Sigmoid colon (tissue), 3 donors: ENCODE measurements at regions not wholly inside any gene's neighbourhood (a gene's known extent, or its start where the extent isn't known, plus 50 kb on each side); places are given as distances from the start of the nearest gene placed in this dataset.

Experiments
- POLR2A ChIP-seq, 2 donors: fragments of 450-650 bp; IDR thresholded peaks; one replicate each; pipeline ENCODE4 v1.6.1; 2016; ENCODE audit warnings: antibody characterized with exemption in 2 of 2, mild to moderate bottlenecking in 2 of 2, moderate library complexity in 2 of 2
- TF ChIP-seq, protein P1 (sequence below), 4 experiments: fragments of 450-650 bp in 3 of 4; fragments of 200-600 bp in 1 of 4; IDR thresholded peaks; one replicate each; pipeline ENCODE4 v1.5.1; 2016 to 2019; ENCODE audit warnings: antibody characterized with exemption in 4 of 4, mild to moderate bottlenecking in 3 of 4, moderate library complexity in 2 of 4

DNA sequence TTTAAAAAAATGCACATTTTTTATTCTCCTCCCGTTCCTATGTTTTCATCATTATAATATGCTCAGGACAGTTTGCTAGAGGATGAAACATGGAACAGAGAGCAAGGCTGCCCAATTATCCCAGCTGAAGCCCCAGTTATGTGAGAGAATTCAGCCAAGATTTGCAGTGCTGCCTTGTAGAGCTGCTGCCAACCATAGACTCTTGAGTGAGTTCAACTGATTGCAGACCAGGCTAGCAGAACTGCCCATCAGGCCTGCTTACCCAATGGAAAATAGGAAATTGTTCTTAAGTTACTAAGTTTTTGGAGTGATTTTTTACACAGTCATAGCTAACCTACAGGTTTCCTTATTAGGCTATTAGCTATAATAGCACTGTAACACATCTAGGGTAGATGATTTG lies 128.7 kb upstream of the VGLL2 start:
- TF ChIP-seq, protein P1, sequence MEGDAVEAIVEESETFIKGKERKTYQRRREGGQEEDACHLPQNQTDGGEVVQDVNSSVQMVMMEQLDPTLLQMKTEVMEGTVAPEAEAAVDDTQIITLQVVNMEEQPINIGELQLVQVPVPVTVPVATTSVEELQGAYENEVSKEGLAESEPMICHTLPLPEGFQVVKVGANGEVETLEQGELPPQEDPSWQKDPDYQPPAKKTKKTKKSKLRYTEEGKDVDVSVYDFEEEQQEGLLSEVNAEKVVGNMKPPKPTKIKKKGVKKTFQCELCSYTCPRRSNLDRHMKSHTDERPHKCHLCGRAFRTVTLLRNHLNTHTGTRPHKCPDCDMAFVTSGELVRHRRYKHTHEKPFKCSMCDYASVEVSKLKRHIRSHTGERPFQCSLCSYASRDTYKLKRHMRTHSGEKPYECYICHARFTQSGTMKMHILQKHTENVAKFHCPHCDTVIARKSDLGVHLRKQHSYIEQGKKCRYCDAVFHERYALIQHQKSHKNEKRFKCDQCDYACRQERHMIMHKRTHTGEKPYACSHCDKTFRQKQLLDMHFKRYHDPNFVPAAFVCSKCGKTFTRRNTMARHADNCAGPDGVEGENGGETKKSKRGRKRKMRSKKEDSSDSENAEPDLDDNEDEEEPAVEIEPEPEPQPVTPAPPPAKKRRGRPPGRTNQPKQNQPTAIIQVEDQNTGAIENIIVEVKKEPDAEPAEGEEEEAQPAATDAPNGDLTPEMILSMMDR (IDR thresholded peaks at IDR 0.05) = no peak
- TF ChIP-seq POLR2A (IDR thresholded peaks at IDR 0.05) = no peak
